Mammary epithelial cell (primary cell): ENCODE measurements at regions not wholly inside any gene's neighbourhood (a gene's known extent, or its start where the extent isn't known, plus 50 kb on each side); places are given as distances from the start of the nearest gene placed in this dataset.

Experiments used
- CTCF ChIP-seq, 2 donors: IDR thresholded peaks in 1 of 2; conservative IDR thresholded peaks in 1 of 2; 2 replicates each; pipeline ENCODE4 v1.5.1; 2011 to 2012; ENCODE audit warnings: inconsistent platforms in 2 of 2, low read length in 2 of 2, mild to moderate bottlenecking in 2 of 2, control low read depth in 1 of 2, low read depth in 1 of 2; ENCODE audit not compliant: insufficient read depth in 1 of 2; ENCODE audit errors: extremely low read depth in 1 of 2
- EZH2 ChIP-seq: IDR thresholded peaks from 2 replicates; pipeline ENCODE4 v1.6.1; 2012; ENCODE audit warnings: low read length, inconsistent platforms, borderline replicate concordance

GRCh38 chr1:182175361-182175931 is 113.9 kb upstream of the ZNF648 start:
- TF ChIP-seq EZH2 (no peak), CTCF (conservative IDR thresholded peaks at IDR 0.05 in 1 of 2, IDR thresholded peaks at IDR 0.05 in 1 of 2; ENCODE audit: extremely low read depth in 1 of 2, insufficient read depth in 1 of 2, low read depth in 1 of 2, low read length in 2 of 2) (no peak)
